GM19395 (cell line): ENCODE measurements at regions not wholly inside any gene's neighbourhood (a gene's known extent, or its start where the extent isn't known, plus 50 kb on each side); places are given as distances from the start of the nearest gene placed in this dataset.
"Not testable (repeated sequence)": the region's sequence is repeated elsewhere in the genome, so short reads cannot be mapped to it uniquely, and the experiment has no call there.

Experiments
- ATAC-seq: cut with Tn5 transposase; IDR thresholded peaks from one replicate; pipeline ENCODE4 v1.9.1; 2021; ENCODE audit warnings: mild to moderate bottlenecking, moderate library complexity; ENCODE audit not compliant: unreplicated experiment

DNA sequence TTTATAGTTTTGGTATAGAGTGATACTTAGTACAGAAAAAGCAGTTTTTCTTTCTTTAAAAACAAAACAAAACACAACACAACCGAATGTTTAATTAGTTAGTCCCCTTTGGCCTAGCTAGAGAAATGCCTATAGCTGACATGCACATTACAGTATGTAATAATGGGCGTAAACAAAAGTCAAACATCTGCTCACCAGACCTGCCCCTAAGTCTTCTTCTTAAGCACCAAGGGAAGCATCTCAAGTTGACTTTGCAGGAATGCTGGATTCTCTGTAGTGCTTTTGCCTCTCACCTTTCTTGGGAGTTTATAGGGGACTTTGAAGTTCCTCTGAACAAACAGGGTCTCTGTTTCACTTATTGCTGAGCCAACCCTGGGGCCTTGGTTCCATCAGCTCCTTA is 143.7 kb downstream of the TM2D1 start:
- ATAC-seq, result no peak

- ATAC-seq, result no peak
Measured at GRCh38 chr1:61580417-61580816, 144.5 kb downstream of the TM2D1 start.

DNA sequence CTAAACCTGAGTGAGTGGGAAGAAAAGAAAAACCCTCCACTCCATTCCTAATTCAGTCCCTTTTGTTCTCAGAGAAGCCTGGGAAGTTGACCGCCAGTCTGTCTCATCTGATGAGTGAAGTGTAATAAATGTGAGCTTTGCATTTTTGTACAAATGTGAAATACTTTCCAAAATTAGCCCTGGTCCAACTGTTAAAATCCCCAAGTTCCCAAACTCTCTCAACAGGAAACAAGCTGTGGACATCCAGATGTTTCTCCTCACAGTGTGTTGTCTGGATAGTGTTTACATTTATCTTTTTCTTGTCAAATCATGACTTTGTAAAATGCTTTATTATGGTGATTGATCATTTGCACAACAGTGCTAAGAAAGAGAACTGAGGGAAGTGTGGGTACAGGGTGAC is 145.1 kb downstream of the TM2D1 start:
- no peak for ATAC-seq

DNA sequence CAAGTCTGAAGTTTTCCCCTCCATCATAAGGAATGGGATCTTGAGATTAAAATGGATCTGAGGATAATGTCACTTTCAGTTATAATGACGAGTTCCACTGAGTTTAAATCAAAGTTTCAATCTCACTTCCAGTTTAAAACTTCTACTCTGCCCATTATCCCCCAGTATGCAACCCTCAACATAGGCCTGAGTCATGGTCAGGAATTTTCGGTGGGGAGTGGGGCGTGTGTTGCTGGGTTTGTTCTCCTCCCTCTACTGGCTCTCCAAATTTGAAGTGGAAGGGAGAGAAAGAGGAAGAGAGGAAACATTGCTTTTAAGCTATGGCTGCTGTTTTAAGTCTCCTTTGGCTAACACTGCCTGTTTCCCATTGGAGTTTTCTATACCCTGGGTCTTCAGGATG is 152.9 kb downstream of the TM2D1 start:
- no peak for ATAC-seq

GRCh38 chr1:61570191-61570590 is 154.8 kb downstream of the TM2D1 start:
- ATAC-seq, result no peak

- ATAC-seq, result no peak
Measured at GRCh38 chr1:61569303-61569621, 155.7 kb downstream of the TM2D1 start.

GRCh38 chr1:61568460-61569302 is 156.3 kb downstream of the TM2D1 start:
- ATAC-seq, result no peak

GRCh38 chr1:61566177-61566576 is 158.8 kb downstream of the TM2D1 start:
- ATAC-seq, result no peak

DNA sequence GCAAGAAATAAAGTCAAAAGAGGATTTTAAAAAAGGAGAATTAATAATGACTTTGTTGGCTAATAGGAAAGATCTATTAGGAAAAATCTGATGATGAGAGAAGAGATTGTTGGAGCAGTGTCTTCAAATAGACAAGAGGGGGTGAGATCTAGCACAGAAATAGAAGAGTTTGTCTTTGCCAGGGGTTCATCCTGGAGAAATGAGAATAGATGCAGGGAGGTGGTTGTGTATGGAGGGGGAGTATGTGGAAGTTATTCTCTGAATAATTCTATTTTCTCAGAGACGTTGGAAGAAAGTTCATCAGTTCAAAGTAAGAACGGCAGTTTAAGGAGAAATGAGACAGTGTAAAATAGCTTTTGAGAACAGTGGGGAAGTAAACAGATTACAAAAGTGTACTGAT is 161.3 kb downstream of the TM2D1 start:
- no peak for ATAC-seq

- no peak for ATAC-seq
Measured at GRCh38 chr1:61561666-61562065, 163.3 kb downstream of the TM2D1 start.

GRCh38 chr1:61560385-61560784 is 164.6 kb downstream of the TM2D1 start:
- no peak for ATAC-seq

DNA sequence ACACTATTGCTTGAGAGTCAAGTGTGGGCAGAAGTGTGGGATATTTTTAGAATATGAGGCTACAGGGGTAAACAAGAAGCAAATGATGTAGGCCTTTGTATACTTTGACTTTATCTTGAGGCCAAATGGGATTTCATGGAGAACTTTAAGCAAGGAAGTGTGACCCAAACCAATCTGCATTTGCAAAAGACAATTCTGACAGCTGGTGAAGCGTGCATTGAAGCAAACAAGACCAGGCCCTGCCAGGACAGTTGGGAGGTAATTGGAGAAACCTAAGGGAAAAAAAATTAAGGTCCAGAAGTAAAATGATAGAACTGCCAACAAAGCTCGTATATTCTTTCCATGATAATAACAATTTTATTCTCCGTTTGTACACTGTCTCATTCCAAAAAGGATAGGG is 168.3 kb downstream of the TM2D1 start:
- no peak for ATAC-seq

GRCh38 chr1:61552630-61553305 is 172.2 kb downstream of the TM2D1 start:
- ATAC-seq, result no peak

- ATAC-seq, result not testable (repeated sequence)
Measured at GRCh38 chr1:61547302-61547701, 177.6 kb downstream of the TM2D1 start.

DNA sequence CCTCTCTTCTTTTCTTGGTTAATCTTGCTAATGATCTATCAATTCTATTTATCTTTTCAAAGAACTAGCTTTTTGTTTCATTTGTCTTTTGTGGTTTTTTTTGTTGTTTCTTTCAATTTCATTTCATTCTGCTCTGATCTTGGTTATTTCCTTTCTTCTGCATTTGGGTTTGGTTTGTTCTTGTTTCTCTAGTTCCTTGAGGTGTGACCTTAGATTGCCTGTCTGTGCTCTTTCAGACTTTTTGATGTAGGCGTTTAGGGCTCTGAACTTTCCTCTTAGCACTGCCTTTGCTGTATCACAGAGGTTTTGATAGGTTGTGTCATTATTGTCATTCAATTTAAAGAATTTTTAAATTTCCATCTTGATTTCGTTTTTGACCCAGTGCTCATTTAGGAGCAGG is 180.1 kb downstream of the TM2D1 start:
- not testable (repeated sequence) for ATAC-seq

GRCh38 chr1:61543498-61543897 is 181.4 kb downstream of the TM2D1 start:
- not testable (repeated sequence) for ATAC-seq

GRCh38 chr1:61539720-61540462 is 185.1 kb downstream of the TM2D1 start:
- ATAC-seq, result no peak

- ATAC-seq, result no peak
Measured at GRCh38 chr1:61538228-61538627, 186.7 kb downstream of the TM2D1 start.

GRCh38 chr1:61536174-61537108 is 188.5 kb downstream of the TM2D1 start:
- no peak for ATAC-seq

GRCh38 chr1:61534847-61535246 is 190.1 kb downstream of the TM2D1 start:
- ATAC-seq, result no peak

DNA sequence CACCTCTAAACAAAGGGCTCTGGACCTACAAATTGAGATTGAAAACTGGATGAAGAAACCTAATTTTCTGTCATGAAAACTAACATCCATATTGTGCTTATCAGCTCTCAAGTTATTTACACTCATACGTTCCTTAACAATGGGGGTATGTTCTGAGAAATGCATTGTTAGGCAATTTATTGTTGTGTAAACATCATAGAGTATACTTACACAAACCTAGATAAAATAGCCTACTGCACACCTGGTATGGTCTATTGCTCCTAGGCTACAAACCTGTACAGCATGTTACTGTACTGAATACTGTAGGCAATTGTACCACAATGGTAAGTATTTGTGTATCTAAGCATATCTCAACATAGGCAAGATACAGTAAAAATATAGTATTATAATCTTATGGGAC is 191.4 kb downstream of the TM2D1 start:
- no peak for ATAC-seq
